Stimulated activated CD8-positive, alpha-beta memory T cell treated with anti-CD3 and anti-CD28 coated beads, Interleukin-4, amount 100 ng/mL, for 24 hours (primary cell): ENCODE measurements at regions not wholly inside any gene's neighbourhood (a gene's known extent, or its start where the extent isn't known, plus 50 kb on each side); places are given as distances from the start of the nearest gene placed in this dataset.

Experiments
- DNase-seq: peaks from one replicate; pipeline ENCODE4 v3.0.0-alpha.2; 2020; ENCODE audit warnings: low read depth

GRCh38 chr2:221063568-221063967 lies 508.5 kb downstream of the EPHA4 start:
- no peak for DNase-seq

GRCh38 chr2:221064058-221064854 lies 507.8 kb downstream of the EPHA4 start:
- no peak for DNase-seq

- no peak for DNase-seq
Measured at GRCh38 chr2:221064880-221065279, 507.2 kb downstream of the EPHA4 start.

GRCh38 chr2:221068123-221068522 lies 504.0 kb downstream of the EPHA4 start:
- DNase-seq = no peak

GRCh38 chr2:221070106-221070505 lies 502.0 kb downstream of the EPHA4 start:
- no peak for DNase-seq

GRCh38 chr2:221073326-221074049 lies 498.6 kb downstream of the EPHA4 start:
- DNase-seq = no peak

GRCh38 chr2:221074238-221074637 lies 497.9 kb downstream of the EPHA4 start:
- DNase-seq = no peak

- DNase-seq = no peak
Measured at GRCh38 chr2:221075203-221075602, 496.9 kb downstream of the EPHA4 start.

- DNase-seq = no peak
Measured at GRCh38 chr2:221077251-221077650, 494.9 kb downstream of the EPHA4 start.

- DNase-seq = no peak
Measured at GRCh38 chr2:221077799-221078198, 494.3 kb downstream of the EPHA4 start.

- DNase-seq = no peak
Measured at GRCh38 chr2:221085341-221085900, 486.7 kb downstream of the EPHA4 start.

- no peak for DNase-seq
Measured at GRCh38 chr2:221085936-221086335, 486.2 kb downstream of the EPHA4 start.

- DNase-seq = no peak
Measured at GRCh38 chr2:221087779-221088178, 484.3 kb downstream of the EPHA4 start.

- no peak for DNase-seq
Measured at GRCh38 chr2:221088506-221088905, 483.6 kb downstream of the EPHA4 start.

- DNase-seq = no peak
Measured at GRCh38 chr2:221095356-221095755, 476.7 kb downstream of the EPHA4 start.

GRCh38 chr2:221096706-221097567 lies 475.2 kb downstream of the EPHA4 start:
- DNase-seq = no peak

- no peak for DNase-seq
Measured at GRCh38 chr2:221097568-221097915, 474.6 kb downstream of the EPHA4 start.

- no peak for DNase-seq
Measured at GRCh38 chr2:221097949-221098348, 474.2 kb downstream of the EPHA4 start.

GRCh38 chr2:221100467-221101089 lies 471.5 kb downstream of the EPHA4 start:
- DNase-seq = no peak

- DNase-seq = no peak
Measured at GRCh38 chr2:221102896-221103688, 469.0 kb downstream of the EPHA4 start.

- DNase-seq = no peak
Measured at GRCh38 chr2:221103930-221104329, 468.2 kb downstream of the EPHA4 start.
